Uterus (tissue), 2 donors: ENCODE measurements at regions not wholly inside any gene's neighbourhood (a gene's known extent, or its start where the extent isn't known, plus 50 kb on each side); places are given as distances from the start of the nearest gene placed in this dataset.

Experiments used
- CTCF ChIP-seq, 4 experiments: fragments of 200-600 bp in 2 of 4; fragments of 450-650 bp in 2 of 4; sonication (generic) in 2 of 4; IDR thresholded peaks; one replicate each; pipeline ENCODE4 v1.5.1; 2016 to 2019; ENCODE audit warnings: antibody characterized with exemption in 4 of 4, mild to moderate bottlenecking in 2 of 4, moderate library complexity in 1 of 4
- POLR2A ChIP-seq, 2 donors: fragments of 450-650 bp; IDR thresholded peaks; one replicate each; pipeline ENCODE4 v1.6.1; 2016; ENCODE audit warnings: antibody characterized with exemption in 2 of 2, mild to moderate bottlenecking in 1 of 2, moderate library complexity in 1 of 2

DNA sequence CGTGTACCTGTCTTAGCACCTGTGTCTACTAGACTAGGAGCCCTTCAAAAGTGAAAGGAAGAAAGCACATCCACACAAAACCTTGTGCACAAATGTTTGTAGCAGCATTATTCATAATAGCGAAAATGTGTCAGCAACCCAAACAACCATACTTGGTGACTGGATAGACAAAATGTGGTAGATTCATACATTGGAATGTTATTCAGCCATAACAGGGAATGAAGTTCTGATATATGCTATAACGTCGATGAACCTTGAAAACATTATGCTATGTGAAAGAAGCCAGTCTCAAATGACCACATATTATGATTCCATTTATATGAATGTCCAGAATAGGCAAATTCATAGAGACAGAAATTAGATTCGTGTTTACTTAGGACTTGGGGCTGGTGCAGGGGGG, 57.8 kb upstream of the LARP1 start:
- TF ChIP-seq CTCF (IDR thresholded peaks at IDR 0.05) (no peak), POLR2A (IDR thresholded peaks at IDR 0.05) (no peak)
